Adipocyte (in vitro differentiated cells): ENCODE measurements at regions not wholly inside any gene's neighbourhood (a gene's known extent, or its start where the extent isn't known, plus 50 kb on each side); places are given as distances from the start of the nearest gene placed in this dataset.
A peak's percentile ranks its signal among the peaks of the same experiment; 100 is the strongest.

ENCODE experiments used
- DNase-seq: peaks from one replicate; pipeline ENCODE4 v3.0.0-alpha.2; 2015; ENCODE audit warnings: low read depth
- H3K27me3 ChIP-seq: replicated peaks from 2 replicates; pipeline ENCODE4 v1.7.0; 2013; ENCODE audit warnings: mild to moderate bottlenecking, low read length, moderate library complexity; ENCODE audit not compliant: control insufficient read depth, insufficient read depth
- H3K36me3 ChIP-seq: 2 replicates; pipeline ENCODE4 v1.7.0; 2013; ENCODE audit warnings: low read length, mild to moderate bottlenecking, moderate library complexity; ENCODE audit not compliant: control insufficient read depth, insufficient read depth, severe bottlenecking
- H3K4me1 ChIP-seq: 2 replicates; pipeline ENCODE4 v1.7.0; 2013; ENCODE audit warnings: mild to moderate bottlenecking, low read length, moderate library complexity; ENCODE audit not compliant: control insufficient read depth, insufficient read depth
- H3K4me3 ChIP-seq: 2 replicates; pipeline ENCODE4 v1.7.0; 2013; ENCODE audit warnings: mild to moderate bottlenecking, low read length, moderate library complexity
- H3K9ac ChIP-seq: 2 replicates; pipeline ENCODE4 v1.7.0; 2013; ENCODE audit warnings: mild to moderate bottlenecking, low read length, moderate library complexity
- H3K9me3 ChIP-seq: 2 replicates; pipeline ENCODE4 v1.7.0; 2013; ENCODE audit warnings: mild to moderate bottlenecking, low read length, moderate library complexity; ENCODE audit not compliant: control insufficient read depth

DNA sequence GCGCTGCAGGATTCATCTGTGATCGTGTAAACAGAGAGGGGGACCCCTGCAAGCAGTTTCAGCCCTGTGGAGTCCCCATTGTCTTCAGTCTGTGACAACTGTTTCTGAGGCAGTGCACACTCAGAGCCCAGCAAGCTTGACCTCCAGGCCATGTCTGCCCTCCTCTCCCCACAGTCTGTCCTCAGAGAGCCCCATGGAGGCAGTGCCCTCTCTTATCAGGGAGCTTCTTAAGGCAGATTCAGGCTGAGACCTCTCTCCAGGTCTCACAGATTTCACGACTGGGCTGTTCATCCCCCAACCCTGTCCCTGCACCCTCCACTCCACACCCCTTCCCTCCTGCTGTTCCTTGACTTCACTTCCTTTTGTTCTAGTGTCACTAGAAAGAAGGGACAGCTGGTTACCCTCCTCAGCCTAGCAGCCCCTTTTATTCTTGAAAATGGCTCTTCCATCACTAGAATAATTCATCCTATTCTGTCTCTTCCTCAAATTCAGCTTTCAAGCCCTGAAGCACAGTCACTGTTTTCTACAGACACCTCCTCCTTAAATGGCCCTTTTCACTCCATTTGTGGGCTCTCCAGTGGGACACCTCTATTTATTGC, 218.4 kb downstream of the MED10 start:
- peak overlapping the region; percentile 20 for H3K9ac ChIP-seq
- H3K27me3 ChIP-seq: no peaks in the 10 kb centered on the region
- H3K9me3 ChIP-seq: no peaks in the 10 kb centered on the region
- H3K36me3 ChIP-seq: no peaks in the 10 kb centered on the region
- no peak for DNase-seq
- peaks cover 32% of the 10 kb centered on the region for H3K4me1 ChIP-seq
- H3K4me3 ChIP-seq: peak overlapping the region; percentile 39

DNA sequence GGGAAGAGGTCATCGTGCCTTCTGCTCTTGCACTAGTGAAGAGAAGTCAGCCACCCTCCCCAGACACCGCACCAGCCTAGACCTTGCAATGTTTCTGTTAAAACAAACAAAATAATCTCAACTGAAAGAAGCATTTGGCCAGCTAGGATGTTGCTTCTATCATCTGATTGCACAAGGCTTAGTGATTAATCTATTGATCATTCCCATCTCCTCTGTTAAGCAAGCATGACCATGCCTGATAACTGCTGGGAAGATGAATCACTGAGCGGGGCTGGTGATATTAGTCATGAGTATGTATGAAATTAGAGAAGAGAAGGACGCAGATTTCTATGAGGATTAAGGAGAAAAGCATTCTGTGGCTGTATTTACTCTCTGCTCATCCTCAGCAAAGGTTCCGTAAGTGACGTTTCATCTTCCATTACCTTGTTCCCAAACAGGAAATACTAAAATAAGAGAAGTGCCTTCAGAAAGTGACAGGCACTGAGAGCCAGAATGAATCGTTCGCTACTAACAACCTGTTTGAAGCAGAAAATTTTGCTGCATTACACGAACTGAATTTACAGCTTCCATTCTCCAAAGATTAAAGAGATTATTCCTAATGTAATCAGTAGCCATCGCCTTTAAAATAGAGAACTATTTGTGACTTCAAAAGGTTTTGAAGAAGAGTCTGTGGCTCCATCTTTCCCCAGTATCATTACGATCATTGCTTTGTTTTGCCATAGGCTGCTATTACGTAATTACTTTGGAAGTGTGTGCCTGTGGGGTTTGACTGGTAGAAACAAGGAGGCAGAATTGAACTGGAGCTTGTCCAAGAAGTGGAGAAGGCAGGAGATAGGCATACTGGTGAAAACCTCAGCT, 219.1 kb downstream of the MED10 start:
- H3K36me3 ChIP-seq: no peaks in the 10 kb centered on the region
- peak; percentile 1 for DNase-seq
- H3K9ac ChIP-seq: peak overlapping the region; percentile 20
- no peaks in the 10 kb centered on the region for H3K9me3 ChIP-seq
- peak overlapping the region; percentile 39 for H3K4me3 ChIP-seq
- no peaks in the 10 kb centered on the region for H3K27me3 ChIP-seq
- H3K4me1 ChIP-seq: peaks cover 32% of the 10 kb centered on the region

DNA sequence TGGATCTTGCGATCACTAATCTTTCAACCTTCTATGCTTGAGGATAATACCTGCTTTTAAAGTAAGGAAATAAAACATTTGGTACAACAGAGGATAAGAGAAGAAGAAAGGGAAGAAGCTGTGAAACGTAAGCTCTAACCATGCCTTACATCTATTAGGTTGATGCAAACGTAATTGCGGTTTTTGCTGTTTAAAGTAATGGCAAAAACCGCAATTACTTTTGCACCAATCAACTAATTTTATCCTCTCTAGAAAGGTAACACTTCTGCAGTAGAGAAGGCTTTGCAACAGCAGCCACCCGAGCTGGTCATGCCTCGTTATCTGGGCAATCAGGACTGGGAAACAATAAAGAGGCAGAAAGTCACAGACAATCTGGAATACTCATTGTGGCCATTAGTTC, 224.1 kb downstream of the MED10 start:
- Histone ChIP-seq H3K9me3 (no peaks in the 10 kb centered on the region), H3K9ac (no peak overlapping the region), H3K27me3 (no peaks in the 10 kb centered on the region), H3K36me3 (no peaks in the 10 kb centered on the region), H3K4me3 (no peak overlapping the region), H3K4me1 (peaks cover 11% of the 10 kb centered on the region)
- no peak for DNase-seq

DNA sequence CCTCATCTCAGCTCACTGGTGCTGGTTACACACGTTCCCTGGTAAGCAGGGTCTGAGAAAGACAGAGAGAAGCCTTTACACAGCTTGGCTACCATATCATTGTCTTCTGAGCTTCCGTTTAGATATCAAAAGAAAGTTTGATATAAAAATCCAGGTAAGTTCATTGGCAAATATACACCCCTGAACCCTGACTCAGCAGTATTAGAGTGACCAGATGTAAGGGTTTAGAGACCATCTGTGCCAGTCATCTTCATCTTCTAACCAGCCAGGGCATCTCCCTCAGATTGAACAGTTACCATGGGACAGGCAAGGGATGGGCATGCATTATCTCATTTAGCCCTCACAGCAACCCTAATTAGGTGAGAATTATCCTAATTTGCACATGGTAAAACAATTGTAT, 232.1 kb downstream of the MED10 start:
- H3K9ac ChIP-seq: no peak overlapping the region
- H3K4me1 ChIP-seq: no peaks in the 10 kb centered on the region
- H3K27me3 ChIP-seq: peaks cover 22% of the 10 kb centered on the region
- no peaks in the 10 kb centered on the region for H3K9me3 ChIP-seq
- DNase-seq: no peak
- no peak overlapping the region for H3K4me3 ChIP-seq
- H3K36me3 ChIP-seq: no peaks in the 10 kb centered on the region

DNA sequence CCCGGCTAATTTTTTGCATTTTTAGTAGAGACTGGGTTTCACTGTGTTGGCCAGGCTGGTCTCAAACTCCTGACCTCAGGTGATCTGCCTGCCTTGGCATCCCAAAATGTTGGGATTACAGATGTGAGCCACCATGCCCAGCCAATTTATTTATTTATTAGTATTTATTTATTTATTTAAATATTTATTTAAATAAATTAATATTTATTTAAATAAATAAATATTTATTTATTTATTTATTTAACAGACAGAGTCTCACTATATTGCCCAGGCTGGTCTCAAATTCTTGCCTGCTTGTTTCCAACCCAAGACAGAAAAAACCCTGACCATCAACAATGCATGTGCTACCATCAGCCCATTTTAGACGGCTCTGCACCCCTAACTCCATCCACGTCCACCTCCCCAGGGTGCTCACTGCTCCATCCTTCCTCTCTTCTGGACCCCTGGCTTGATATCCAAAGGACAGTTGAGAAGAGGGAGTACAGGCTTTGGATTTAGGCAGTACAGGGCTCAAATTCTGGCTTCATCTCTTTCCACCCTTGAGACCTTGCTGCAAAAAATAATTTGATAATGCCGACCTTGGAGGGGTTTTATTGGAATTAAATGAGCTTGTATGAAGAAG, 232.6 kb downstream of the MED10 start:
- Histone ChIP-seq H3K9ac (no peak overlapping the region), H3K27me3 (peaks cover 22% of the 10 kb centered on the region), H3K36me3 (no peaks in the 10 kb centered on the region), H3K9me3 (no peaks in the 10 kb centered on the region), H3K4me1 (no peaks in the 10 kb centered on the region), H3K4me3 (no peak overlapping the region)
- no peak for DNase-seq

DNA sequence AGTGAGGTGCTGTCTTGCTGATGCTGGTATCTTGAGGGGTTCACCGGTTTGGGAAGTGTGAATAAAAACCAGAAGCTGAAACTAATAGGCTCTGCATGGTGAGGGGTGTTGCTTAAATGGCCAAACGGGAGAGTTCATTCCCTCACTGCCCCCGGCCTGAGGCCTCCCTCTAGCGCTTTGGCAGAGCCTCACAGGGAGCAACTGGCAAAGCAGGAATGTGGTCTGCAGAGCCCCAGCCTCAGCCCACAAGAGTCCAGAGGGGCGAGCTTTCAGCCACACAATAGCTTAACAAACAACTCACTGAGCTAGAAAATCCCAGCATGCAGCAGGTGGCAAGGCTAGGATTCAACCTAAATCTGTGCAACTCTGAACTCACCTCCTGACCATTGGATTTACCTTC, 234.8 kb downstream of the MED10 start:
- no peaks in the 10 kb centered on the region for H3K9me3 ChIP-seq
- no peak for DNase-seq
- H3K4me3 ChIP-seq: no peak overlapping the region
- H3K4me1 ChIP-seq: no peaks in the 10 kb centered on the region
- peaks cover 22% of the 10 kb centered on the region for H3K27me3 ChIP-seq
- no peaks in the 10 kb centered on the region for H3K36me3 ChIP-seq
- H3K9ac ChIP-seq: no peak overlapping the region

DNA sequence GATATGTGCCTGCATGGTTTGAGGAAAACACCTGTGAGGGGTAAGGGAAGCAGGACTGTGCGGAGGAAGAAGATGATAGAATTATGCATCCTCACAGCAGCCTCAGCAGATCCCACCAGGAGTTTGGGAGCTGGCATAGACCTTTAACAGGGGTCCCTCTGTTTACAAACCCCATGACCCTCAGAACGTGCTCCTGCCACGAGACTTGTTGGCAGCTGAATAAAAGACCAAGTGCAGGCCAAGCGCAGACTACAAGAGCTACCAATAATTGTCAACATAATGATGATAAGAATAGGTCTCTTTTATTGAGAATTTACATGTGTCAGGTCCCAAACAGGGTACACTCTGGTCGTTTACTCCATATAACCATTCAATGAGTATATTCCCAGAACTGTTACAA, 236.0 kb downstream of the MED10 start:
- Histone ChIP-seq H3K27me3 (peaks cover 22% of the 10 kb centered on the region), H3K36me3 (no peaks in the 10 kb centered on the region), H3K9ac (no peak overlapping the region), H3K4me1 (no peaks in the 10 kb centered on the region), H3K4me3 (no peak overlapping the region), H3K9me3 (no peaks in the 10 kb centered on the region)
- DNase-seq: no peak

DNA sequence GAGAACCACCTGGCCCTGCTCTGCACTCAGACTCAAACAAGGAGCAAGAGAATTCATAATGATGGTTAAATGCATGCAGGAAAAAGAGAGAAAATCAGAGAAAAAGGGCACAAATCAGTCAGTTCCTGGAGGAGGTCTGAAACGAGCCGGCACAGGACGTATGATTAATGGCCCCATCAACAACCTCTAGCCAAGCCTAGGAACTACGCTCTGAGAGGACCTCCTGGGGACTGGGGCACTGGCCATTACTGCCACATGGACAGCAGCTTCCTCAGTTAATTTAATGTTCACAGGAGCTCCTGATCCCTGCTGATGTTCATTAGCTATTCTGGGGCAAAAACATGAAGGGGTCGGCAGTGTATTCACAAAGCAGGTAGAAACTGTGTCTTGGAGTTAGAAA, 238.1 kb downstream of the MED10 start:
- no peak overlapping the region for H3K9ac ChIP-seq
- no peak for DNase-seq
- H3K4me1 ChIP-seq: no peaks in the 10 kb centered on the region
- H3K9me3 ChIP-seq: no peaks in the 10 kb centered on the region
- H3K36me3 ChIP-seq: no peaks in the 10 kb centered on the region
- no peak overlapping the region for H3K4me3 ChIP-seq
- peaks cover 16% of the 10 kb centered on the region for H3K27me3 ChIP-seq

DNA sequence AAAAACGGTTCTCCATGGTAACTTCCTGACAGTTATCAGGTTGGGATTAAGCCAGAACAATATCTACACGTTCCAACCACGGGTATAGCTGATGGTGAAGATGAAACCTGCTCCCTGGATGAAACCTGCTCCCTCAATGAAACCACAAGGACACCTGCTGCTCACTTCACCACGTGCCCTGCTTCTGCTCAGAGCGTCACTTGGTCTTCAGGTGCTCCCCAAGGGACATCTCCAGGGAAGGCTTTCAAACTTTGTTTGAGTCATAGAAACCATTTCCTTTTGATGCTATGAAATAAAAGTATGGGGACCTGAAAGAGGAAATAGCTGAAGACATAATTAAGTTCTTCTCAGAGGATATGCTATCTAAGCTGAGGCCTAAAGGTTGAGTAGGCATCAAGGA, 242.4 kb downstream of the MED10 start:
- Histone ChIP-seq H3K4me1 (no peaks in the 10 kb centered on the region), H3K27me3 (no peaks in the 10 kb centered on the region), H3K9me3 (no peaks in the 10 kb centered on the region), H3K9ac (no peak overlapping the region), H3K4me3 (no peak overlapping the region), H3K36me3 (no peaks in the 10 kb centered on the region)
- no peak for DNase-seq

DNA sequence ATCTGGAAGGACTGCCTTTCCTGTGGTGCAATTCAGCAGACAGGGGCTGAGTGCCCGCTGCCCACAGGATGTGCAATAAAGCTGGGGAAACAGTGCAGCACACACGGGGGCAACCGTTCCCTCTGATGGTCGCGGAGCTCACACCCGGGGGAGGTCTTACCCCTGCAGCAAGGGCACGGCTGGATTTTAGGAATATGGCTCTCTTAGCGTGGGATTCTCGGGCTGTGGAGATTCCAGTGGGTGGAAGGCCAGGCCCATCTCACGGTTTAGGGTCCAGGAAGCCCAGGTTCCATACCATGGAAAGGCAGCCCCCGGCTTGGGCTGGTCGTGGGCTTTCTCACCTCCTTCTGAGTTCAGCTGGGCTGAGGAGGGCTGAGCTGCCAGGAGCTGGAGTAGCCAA, 244.1 kb downstream of the MED10 start:
- Histone ChIP-seq H3K4me1 (no peaks in the 10 kb centered on the region), H3K36me3 (no peaks in the 10 kb centered on the region), H3K4me3 (no peak overlapping the region), H3K27me3 (no peaks in the 10 kb centered on the region), H3K9me3 (no peaks in the 10 kb centered on the region), H3K9ac (no peak overlapping the region)
- no peak for DNase-seq

DNA sequence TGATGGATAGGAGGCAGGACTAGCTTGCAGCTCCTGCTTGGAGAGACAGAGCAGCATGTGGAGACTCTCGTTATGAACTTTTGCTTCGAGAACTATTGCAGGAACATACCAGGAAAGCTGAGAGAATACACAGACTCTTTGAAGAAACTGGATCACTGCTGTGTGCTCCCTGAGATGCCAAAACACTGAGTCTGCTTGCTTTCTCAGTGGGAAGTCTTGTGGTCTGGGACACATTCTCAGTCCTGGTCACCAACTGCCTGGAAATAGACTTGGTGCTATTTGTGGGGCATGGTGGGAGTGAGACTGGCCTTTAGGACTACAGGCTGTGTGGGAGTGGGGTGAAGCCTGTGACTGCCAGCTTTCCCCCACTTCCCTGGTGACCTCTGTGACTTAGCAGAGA, 252.6 kb downstream of the MED10 start:
- Histone ChIP-seq H3K4me1 (no peaks in the 10 kb centered on the region), H3K9me3 (peaks cover 15% of the 10 kb centered on the region), H3K27me3 (no peaks in the 10 kb centered on the region), H3K9ac (no peak overlapping the region), H3K36me3 (no peaks in the 10 kb centered on the region), H3K4me3 (no peak overlapping the region)
- no peak for DNase-seq
